NCI-H1092 (cell line): ENCODE measurements at regions not wholly inside any gene's neighbourhood (a gene's known extent, or its start where the extent isn't known, plus 50 kb on each side); places are given as distances from the start of the nearest gene placed in this dataset.
"Not testable (repeated sequence)": the region's sequence is repeated elsewhere in the genome, so short reads cannot be mapped to it uniquely, and the experiment has no call there.

ENCODE experiments used
- DNase-seq: peaks from one replicate; lab custom pipeline; 2025; lab: John Stamatoyannopoulos, UW

- no peak for DNase-seq
Measured at GRCh38 chr7:27412164-27412563, 169.6 kb downstream of the EVX1 start.

GRCh38 chr7:27418541-27418940 is 175.9 kb downstream of the EVX1 start:
- DNase-seq = no peak

GRCh38 chr7:27419581-27420177 is 177.1 kb downstream of the EVX1 start:
- no peak for DNase-seq

DNA sequence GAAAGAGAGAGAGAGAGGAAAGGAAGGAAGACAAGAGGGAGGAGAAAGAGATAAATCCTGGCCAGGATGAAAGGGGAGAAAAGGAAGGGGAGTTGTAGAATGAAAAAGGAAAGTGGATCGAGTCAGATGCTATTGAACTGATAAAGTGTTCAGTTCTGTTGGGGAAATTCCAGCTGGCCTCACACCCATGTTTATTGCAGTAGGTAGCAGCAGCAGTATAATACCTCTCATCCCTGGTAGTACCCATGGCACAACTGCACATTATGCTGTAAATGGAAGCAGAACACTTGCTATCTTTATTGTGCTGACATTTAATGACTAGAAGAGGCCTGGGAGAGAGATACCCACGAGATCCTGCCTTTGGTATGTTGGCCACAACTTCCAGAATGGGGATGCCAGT is 178.1 kb downstream of the EVX1 start:
- DNase-seq = no peak

GRCh38 chr7:27423290-27423689 is 180.7 kb downstream of the EVX1 start:
- no peak for DNase-seq

DNA sequence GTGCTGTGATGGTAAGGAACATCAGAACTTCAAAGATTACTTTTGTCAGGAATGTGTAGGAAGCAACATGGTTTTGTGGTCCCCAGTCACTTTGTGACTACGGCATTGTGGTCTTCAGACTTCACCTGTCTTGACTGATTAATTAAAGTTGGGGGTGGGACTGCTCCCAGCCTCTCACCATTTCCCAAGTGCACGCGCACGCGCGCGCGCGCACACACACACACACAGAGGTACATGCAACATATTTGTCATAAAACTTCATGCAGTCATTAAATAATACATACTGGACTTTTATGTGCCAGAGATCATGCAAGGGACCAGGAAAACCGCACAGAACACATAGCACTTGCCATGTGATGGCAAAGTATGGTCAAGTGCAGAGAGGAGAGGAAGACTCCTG is 181.2 kb downstream of the EVX1 start:
- DNase-seq = no peak

GRCh38 chr7:27424231-27424630 is 181.6 kb downstream of the EVX1 start:
- no peak for DNase-seq

DNA sequence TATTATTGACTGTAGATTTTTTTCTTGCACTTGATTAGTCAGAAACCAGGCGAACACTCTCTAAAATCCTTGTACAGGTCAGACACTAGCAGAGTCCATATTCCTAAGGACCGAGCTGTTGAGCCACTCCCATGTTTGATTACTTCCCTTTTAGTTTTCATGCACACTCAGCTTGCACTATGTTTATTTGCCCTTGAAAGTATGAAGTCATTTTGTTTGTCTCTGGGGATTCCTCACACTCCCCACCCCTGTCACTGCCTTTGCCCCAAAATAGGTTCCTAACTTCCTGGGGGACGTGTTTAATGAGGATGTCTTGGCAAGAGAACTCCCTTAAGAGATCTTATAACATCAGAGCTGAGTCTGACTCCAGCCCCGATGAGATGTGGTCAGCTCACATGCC is 182.1 kb downstream of the EVX1 start:
- DNase-seq = no peak

DNA sequence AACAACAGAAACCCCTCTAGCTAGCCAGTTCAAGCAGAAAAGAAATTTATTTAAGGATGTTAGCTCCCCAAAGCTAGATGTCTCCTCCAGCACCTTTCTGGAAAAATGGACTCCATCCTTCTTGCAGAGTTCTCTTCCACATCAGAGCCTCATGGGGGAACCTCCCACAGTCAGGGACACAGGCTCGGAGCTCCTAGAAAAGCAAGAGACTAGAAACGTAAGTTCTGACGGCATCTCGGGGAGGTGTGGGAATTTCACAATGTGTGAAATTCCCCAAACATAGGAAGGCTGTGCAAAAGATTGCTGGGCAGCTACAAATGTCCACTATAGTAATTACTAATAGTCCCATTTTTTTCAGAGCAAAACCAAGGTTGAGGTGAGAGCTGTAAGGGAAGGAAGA is 184.8 kb downstream of the EVX1 start:
- no peak for DNase-seq

- DNase-seq = no peak
Measured at GRCh38 chr7:27430105-27430504, 187.5 kb downstream of the EVX1 start.

DNA sequence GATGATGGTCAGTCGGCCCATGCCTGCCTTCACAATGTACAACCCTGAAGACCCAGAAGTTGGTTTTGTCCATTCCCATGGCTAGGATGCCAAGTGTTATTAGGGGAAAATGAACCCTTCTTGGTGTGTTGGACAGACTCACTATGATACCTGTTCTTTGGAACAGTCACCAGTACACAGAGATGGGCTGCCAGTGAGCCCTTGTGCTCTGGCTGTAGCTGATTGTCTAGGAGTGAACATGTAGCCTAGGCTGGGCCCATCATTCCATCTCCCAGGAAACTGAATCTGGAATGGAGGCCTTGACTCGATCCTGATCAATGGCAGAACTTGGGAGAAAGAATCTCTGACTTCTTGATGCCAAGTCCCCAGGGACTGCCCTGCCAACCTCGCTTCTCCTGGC is 188.9 kb downstream of the EVX1 start:
- DNase-seq = no peak

GRCh38 chr7:27433581-27433980 is 191.0 kb downstream of the EVX1 start:
- no peak for DNase-seq

GRCh38 chr7:27434756-27435400 is 192.3 kb downstream of the EVX1 start:
- no peak for DNase-seq

GRCh38 chr7:27435461-27435860 is 192.9 kb downstream of the EVX1 start:
- no peak for DNase-seq

DNA sequence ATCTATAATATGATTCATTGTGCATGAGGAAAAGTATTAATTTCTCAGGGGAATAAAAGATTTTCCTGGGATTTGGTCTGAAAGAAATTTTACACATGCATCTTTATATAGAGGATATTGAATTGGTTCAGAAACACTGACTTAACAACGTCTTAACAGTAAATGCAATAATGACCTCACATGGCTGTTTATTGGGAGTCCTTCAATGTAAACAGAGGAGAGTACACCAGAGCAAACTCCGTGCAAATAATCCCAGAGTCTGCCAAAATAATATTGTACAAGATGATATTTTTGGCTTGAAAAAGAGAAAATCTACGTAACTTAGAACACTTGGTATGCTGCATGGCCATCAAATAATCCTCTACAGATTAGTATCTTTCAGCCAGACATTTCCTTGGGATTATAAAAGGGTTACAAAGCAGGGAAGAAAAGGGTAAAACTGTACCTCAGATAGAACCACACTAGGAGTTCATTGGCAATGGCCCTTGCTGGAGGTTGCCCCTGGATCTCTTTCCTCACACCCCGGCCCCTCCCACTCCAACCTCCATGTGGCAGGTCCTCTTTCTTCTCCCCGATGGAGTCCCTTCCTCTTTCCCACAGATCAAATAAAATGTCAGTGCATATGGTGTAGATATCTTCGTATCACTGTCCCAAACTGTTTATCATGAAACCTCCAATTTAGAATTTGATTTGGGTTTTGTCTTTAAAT is 196.4 kb downstream of the EVX1 start:
- DNase-seq = no peak

DNA sequence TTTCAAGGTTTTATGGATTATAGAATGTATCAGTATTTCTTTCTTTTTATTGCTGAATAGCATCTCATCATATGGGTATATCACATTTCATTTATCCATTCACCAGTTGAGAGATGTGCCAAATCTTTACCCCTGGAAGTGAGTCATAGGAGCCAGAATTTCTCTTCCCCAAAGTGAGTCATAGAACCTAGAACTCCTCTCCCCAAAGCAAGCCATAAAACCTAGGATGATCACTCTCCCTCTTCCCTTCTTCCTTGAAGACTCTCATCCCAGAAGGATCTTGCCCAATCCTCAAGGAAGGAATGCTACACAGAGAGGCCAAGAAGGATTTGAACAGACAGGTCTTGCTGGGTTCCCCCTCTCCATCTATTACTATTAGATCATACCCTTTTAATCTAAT is 199.9 kb downstream of the EVX1 start:
- no peak for DNase-seq

DNA sequence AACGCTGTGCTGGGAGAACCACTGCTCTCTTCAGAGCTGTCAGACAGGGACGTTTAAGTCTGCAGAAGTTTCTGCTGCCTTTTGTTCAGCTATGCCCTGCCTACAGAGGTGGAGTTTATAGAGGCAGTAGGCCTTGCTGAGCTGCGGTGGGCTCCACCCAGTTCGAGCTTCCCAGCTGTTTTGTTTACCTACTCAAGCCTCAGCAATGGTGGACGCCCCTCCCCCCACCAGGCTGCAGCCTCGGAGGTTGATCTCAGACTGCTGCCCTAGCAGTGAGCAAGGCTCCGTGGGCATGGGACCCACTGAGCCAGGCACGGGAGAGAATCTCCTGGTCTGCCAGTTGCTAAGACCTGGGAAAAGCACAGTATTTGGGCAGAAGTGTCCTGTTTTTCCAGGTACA is 206.4 kb downstream of the EVX1 start:
- DNase-seq = not testable (repeated sequence)

DNA sequence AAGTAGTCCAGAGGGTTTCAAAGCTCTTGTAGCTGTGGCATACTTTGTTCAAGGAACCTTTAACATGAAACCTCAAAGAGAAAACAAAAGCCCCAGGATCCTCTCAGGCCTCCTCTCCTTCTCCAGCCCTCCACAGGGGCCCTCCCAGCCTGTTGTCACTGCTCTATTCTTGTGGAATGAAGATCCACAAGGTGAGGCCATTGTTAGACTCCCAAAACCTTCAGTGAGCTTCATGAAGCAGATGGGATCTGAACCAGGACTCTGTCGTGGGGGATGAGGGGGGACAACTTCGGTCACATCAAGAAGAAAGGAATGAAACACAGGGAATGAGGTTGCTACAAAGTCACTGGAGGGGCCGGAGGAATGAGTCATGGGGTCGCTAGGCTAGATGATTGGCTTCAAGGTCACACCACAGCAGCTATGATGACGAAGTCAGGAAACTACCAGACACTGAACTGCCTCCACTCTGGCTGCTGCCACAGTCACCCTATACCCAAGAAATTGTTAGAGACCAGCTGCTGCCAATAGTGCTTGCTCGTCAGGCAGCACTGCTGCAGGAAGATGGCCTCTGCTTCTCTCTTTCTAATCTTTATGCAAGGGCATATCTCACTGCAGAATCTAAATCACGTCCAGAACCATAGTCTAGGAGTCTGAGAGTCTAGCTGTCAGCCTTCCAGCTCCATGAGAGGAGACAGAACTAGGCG is 208.8 kb downstream of the HIBADH start:
- DNase-seq = no peak

- not testable (repeated sequence) for DNase-seq
Measured at GRCh38 chr7:27457120-27457519, 205.6 kb downstream of the HIBADH start.

- not testable (repeated sequence) for DNase-seq
Measured at GRCh38 chr7:27457603-27458565, 204.8 kb downstream of the HIBADH start.

- no peak for DNase-seq
Measured at GRCh38 chr7:27459021-27459730, 203.5 kb downstream of the HIBADH start.
